ENCODE measurements at regions not wholly inside any gene's neighbourhood (a gene's known extent, or its start where the extent isn't known, plus 50 kb on each side); places are given as distances from the start of the nearest gene placed in this dataset.

DNA sequence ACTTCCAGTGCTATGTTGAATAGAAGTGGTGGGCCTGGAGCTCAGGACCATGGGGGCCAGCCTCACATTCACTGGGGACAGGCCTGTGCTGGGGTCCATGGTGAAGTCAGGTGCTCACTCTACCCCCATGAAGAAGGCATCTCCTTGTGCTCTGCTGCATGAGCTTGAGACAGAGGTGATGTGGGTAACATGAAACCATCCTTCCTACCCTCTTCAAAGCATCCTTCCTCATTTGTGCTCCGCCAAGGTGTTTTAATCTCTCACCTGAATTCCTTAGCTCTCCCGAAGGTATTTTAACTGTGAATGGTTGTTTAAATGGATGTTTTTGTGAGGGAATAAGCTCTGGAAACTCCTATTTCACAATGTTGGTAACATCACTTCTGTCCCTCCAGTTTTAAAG lies 209.6 kb upstream of the PCSK2 start:
- CTCF ChIA-PET (ENCODE audit: unreplicated experiment): no interaction called here
- Histone ChIP-seq H3K4me2 (ENCODE audit: low read length) (no peak overlapping the region), H3K79me2 (ENCODE audit: insufficient read depth, low read depth, low read length) (no peaks in the 10 kb centered on the region), H3K4me1 (ENCODE audit: insufficient read depth, low read length, poor library complexity, severe bottlenecking) (no peaks in the 10 kb centered on the region), H3K9me2 (ENCODE audit: insufficient read depth, low read length) (no peaks in the 10 kb centered on the region), H3K9me3 (ENCODE audit: low read length) (no peaks in the 10 kb centered on the region), H2AFZ (ENCODE audit: low read length) (no peak overlapping the region), H3K4me3 (ENCODE audit: low read depth, low read length, poor library complexity, severe bottlenecking) (no peak overlapping the region), H4K20me1 (ENCODE audit: insufficient read depth, low read length) (no peaks in the 10 kb centered on the region), H3K27ac (ENCODE audit: low read depth, low read length, poor library complexity, severe bottlenecking) (no peak overlapping the region), H3K36me3 (ENCODE audit: insufficient read depth, low read length) (no peaks in the 10 kb centered on the region)
- POLR2A ChIA-PET: interaction anchor here (0.7 kb wide), 1 partner anchor 75 kb away, joined by 3 read pairs; no protein-coding TSS in a partner anchor
- intact Hi-C loops (cut with micrococcal nuclease; ENCODE audit: unreplicated experiment): no loop called here
- DNase-seq (ENCODE audit: low spot score): no peak
- no TSS peak for BruUV-seq (replicated peaks)
- TF ChIP-seq EZH2phosphoT487 (IDR thresholded peaks at IDR 0.05; ENCODE audit: borderline replicate concordance, low read depth, low read length): no peak
- TF ChIP-seq, protein P1, sequence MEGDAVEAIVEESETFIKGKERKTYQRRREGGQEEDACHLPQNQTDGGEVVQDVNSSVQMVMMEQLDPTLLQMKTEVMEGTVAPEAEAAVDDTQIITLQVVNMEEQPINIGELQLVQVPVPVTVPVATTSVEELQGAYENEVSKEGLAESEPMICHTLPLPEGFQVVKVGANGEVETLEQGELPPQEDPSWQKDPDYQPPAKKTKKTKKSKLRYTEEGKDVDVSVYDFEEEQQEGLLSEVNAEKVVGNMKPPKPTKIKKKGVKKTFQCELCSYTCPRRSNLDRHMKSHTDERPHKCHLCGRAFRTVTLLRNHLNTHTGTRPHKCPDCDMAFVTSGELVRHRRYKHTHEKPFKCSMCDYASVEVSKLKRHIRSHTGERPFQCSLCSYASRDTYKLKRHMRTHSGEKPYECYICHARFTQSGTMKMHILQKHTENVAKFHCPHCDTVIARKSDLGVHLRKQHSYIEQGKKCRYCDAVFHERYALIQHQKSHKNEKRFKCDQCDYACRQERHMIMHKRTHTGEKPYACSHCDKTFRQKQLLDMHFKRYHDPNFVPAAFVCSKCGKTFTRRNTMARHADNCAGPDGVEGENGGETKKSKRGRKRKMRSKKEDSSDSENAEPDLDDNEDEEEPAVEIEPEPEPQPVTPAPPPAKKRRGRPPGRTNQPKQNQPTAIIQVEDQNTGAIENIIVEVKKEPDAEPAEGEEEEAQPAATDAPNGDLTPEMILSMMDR (conservative IDR thresholded peaks at IDR 0.05; ENCODE audit: low read length): no peak

DNA sequence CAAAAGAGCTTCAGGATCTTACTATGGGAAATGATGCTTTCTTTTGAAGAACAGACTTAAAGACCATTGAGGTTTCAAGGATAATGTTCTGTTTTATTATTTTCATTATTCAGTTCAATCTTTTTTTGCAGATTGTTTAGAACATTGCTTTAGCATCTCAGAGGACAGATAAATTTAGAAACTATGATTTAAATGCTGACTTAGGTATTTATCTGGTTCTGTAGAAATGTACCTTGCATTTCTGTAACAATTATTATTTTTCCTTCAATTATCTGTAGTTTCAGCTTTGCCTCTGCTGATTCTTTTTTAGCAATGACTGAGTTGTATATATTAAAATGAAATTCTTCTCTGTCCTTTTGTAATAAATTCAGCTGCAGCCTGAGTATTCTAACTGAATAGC lies 205.4 kb upstream of the PCSK2 start:
- POLR2A ChIA-PET: interaction anchor here (0.5 to 0.7 kb wide), 3 partner anchors 237 to 1131 kb away, joined by 3 read pairs; no protein-coding TSS in a partner anchor

DNA sequence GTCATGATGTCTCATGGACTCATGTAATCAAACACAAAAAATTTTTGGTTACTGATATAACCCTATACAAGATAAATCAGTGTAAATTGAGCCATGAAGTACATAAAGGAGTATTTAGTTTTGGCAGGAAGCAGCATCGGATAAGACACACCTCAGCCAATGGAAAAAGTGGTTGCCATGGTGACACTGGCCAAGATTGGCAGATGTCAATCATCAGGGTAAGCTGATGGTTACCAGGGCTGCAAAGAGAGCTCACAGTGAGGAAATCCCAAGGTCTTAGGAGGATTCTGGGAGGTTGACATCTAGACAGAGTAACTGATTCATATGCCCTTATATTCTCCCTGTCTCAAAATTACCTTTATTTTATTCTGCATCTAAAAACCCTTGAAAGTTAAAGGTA lies 203.8 kb upstream of the PCSK2 start:
- no peaks in the 10 kb centered on the region for H3K9me3 ChIP-seq (ENCODE audit: low read length)
- H3K79me2 ChIP-seq (ENCODE audit: insufficient read depth, low read depth, low read length): no peaks in the 10 kb centered on the region
- H3K9me2 ChIP-seq (ENCODE audit: insufficient read depth, low read length): no peaks in the 10 kb centered on the region
- H4K20me1 ChIP-seq (ENCODE audit: insufficient read depth, low read length): no peaks in the 10 kb centered on the region
- ChIA-PET POLR2A (no interaction called here), CTCF (ENCODE audit: unreplicated experiment) (no interaction called here)
- no peak overlapping the region for H3K4me3 ChIP-seq (ENCODE audit: low read depth, low read length, poor library complexity, severe bottlenecking)
- no TSS peak for BruUV-seq (replicated peaks)
- intact Hi-C loops (cut with micrococcal nuclease; ENCODE audit: unreplicated experiment): no loop called here
- TF ChIP-seq EZH2phosphoT487 (IDR thresholded peaks at IDR 0.05; ENCODE audit: borderline replicate concordance, low read depth, low read length): no peak
- TF ChIP-seq, protein P1 (conservative IDR thresholded peaks at IDR 0.05; ENCODE audit: low read length): no peak
- H3K4me1 ChIP-seq (ENCODE audit: insufficient read depth, low read length, poor library complexity, severe bottlenecking): no peaks in the 10 kb centered on the region
- H2AFZ ChIP-seq (ENCODE audit: low read length): no peak overlapping the region
- H3K36me3 ChIP-seq (ENCODE audit: insufficient read depth, low read length): no peaks in the 10 kb centered on the region
- no peak overlapping the region for H3K4me2 ChIP-seq (ENCODE audit: low read length)
- DNase-seq (ENCODE audit: low spot score): no peak
- H3K27ac ChIP-seq (ENCODE audit: low read depth, low read length, poor library complexity, severe bottlenecking): no peak overlapping the region

More for the DNA sequence above, 205.4 kb upstream of the PCSK2 start:
- intact Hi-C loops (cut with micrococcal nuclease; ENCODE audit: unreplicated experiment): no loop called here
- no peaks in the 10 kb centered on the region for H4K20me1 ChIP-seq (ENCODE audit: insufficient read depth, low read length)
- no peaks in the 10 kb centered on the region for H3K79me2 ChIP-seq (ENCODE audit: insufficient read depth, low read depth, low read length)
- CTCF ChIA-PET (ENCODE audit: unreplicated experiment): no interaction called here
- H3K27ac ChIP-seq (ENCODE audit: low read depth, low read length, poor library complexity, severe bottlenecking): no peak overlapping the region
- no peak overlapping the region for H3K4me2 ChIP-seq (ENCODE audit: low read length)
- H3K4me1 ChIP-seq (ENCODE audit: insufficient read depth, low read length, poor library complexity, severe bottlenecking): no peaks in the 10 kb centered on the region
- H3K4me3 ChIP-seq (ENCODE audit: low read depth, low read length, poor library complexity, severe bottlenecking): no peak overlapping the region
- no peak for TF ChIP-seq EZH2phosphoT487 (IDR thresholded peaks at IDR 0.05; ENCODE audit: borderline replicate concordance, low read depth, low read length)
- TF ChIP-seq, protein P1 (conservative IDR thresholded peaks at IDR 0.05; ENCODE audit: low read length): no peak
- BruUV-seq (replicated peaks): no TSS peak
- DNase-seq (ENCODE audit: low spot score): no peak
- H3K9me3 ChIP-seq (ENCODE audit: low read length): no peaks in the 10 kb centered on the region
- no peak overlapping the region for H2AFZ ChIP-seq (ENCODE audit: low read length)
- H3K9me2 ChIP-seq (ENCODE audit: insufficient read depth, low read length): no peaks in the 10 kb centered on the region
- no peaks in the 10 kb centered on the region for H3K36me3 ChIP-seq (ENCODE audit: insufficient read depth, low read length)

Data from OCI-LY7 (cell line).